H9 (cell line): ENCODE measurements at regions not wholly inside any gene's neighbourhood (a gene's known extent, or its start where the extent isn't known, plus 50 kb on each side); places are given as distances from the start of the nearest gene placed in this dataset.

ENCODE experiments used
- DNase-seq: peaks from one replicate; pipeline ENCODE4 v3.0.0-alpha.2; 2017
- H2AFZ ChIP-seq: one replicate; pipeline ENCODE4 v1.6.1; 2013; ENCODE audit warnings: mild to moderate bottlenecking, low read length, control low read depth, moderate library complexity
- H2AK5ac ChIP-seq: 2 replicates; pipeline ENCODE4 v1.6.1; 2013; ENCODE audit warnings: low read length, control low read depth, mixed read lengths; ENCODE audit not compliant: insufficient read length
- H2BK120ac ChIP-seq: one replicate; pipeline ENCODE4 v1.6.1; 2013; ENCODE audit warnings: low read depth, mild to moderate bottlenecking, low read length, control low read depth, inconsistent platforms; ENCODE audit not compliant: poor library complexity, severe bottlenecking
- H2BK12ac ChIP-seq: 2 replicates; pipeline ENCODE4 v1.6.1; 2013; ENCODE audit warnings: low read length, control low read depth, mixed read lengths, low read depth; ENCODE audit not compliant: insufficient read length
- H2BK15ac ChIP-seq: 2 replicates; pipeline ENCODE4 v1.6.1; 2013; ENCODE audit warnings: low read depth, low read length, control low read depth
- H2BK20ac ChIP-seq: one replicate; pipeline ENCODE4 v1.6.1; 2013; ENCODE audit warnings: low read depth, mild to moderate bottlenecking, low read length, control low read depth, inconsistent platforms; ENCODE audit not compliant: poor library complexity, severe bottlenecking
- H2BK5ac ChIP-seq: 2 replicates; pipeline ENCODE4 v1.6.1; 2013; ENCODE audit warnings: low read length, control low read depth, mixed read lengths; ENCODE audit not compliant: insufficient read length
- H3K14ac ChIP-seq: 2 replicates; pipeline ENCODE4 v1.6.1; 2013; ENCODE audit warnings: low read length, control low read depth; ENCODE audit not compliant: insufficient read depth
- H3K18ac ChIP-seq: 2 replicates; pipeline ENCODE4 v1.6.1; 2013; ENCODE audit warnings: low read depth, mild to moderate bottlenecking, mixed read lengths, low read length, control low read depth; ENCODE audit not compliant: insufficient read length
- H3K23ac ChIP-seq: 2 replicates; pipeline ENCODE4 v1.6.1; 2013; ENCODE audit warnings: low read length, control low read depth, mixed read lengths, low read depth; ENCODE audit not compliant: insufficient read length
- H3K23me2 ChIP-seq: 2 replicates; pipeline ENCODE4 v1.6.1; 2013; ENCODE audit warnings: low read depth, mild to moderate bottlenecking, mixed read lengths, low read length, control low read depth; ENCODE audit not compliant: insufficient read length, poor library complexity, severe bottlenecking
- H3K27ac ChIP-seq: 2 replicates; pipeline ENCODE4 v1.5.1; 2013; ENCODE audit warnings: low read length, control low read depth, mixed read lengths, low read depth; ENCODE audit not compliant: insufficient read length
- H3K27me3 ChIP-seq: 2 replicates; pipeline ENCODE4 v1.6.1; 2013; ENCODE audit warnings: low read length, control low read depth, inconsistent platforms; ENCODE audit not compliant: insufficient read depth
- H3K4ac ChIP-seq: 2 replicates; pipeline ENCODE4 v1.6.1; 2013; ENCODE audit warnings: low read depth, mild to moderate bottlenecking, control low read depth, inconsistent platforms, low read length, moderate library complexity
- H3K4me1 ChIP-seq: 2 replicates; pipeline ENCODE4 v1.6.1; 2013; ENCODE audit warnings: low read length, control low read depth, inconsistent platforms; ENCODE audit not compliant: insufficient read depth
- H3K4me2 ChIP-seq: 2 replicates; pipeline ENCODE4 v1.6.1; 2013; ENCODE audit warnings: low read length, control low read depth, mixed read lengths; ENCODE audit not compliant: insufficient read length, insufficient read depth
- H3K56ac ChIP-seq: 2 replicates; pipeline ENCODE4 v1.6.1; 2013; ENCODE audit warnings: low read depth, mild to moderate bottlenecking, mixed read lengths, low read length, control low read depth; ENCODE audit not compliant: insufficient read length
- H3K79me1 ChIP-seq: 2 replicates; pipeline ENCODE4 v1.6.1; 2013; ENCODE audit warnings: low read depth, mild to moderate bottlenecking, moderate library complexity, low read length, control low read depth, inconsistent platforms; ENCODE audit not compliant: insufficient read depth, poor library complexity, severe bottlenecking
- H3K79me2 ChIP-seq: 2 replicates; pipeline ENCODE4 v1.6.1; 2013; ENCODE audit warnings: low read length, control low read depth, inconsistent platforms; ENCODE audit not compliant: insufficient read depth
- H3K9ac ChIP-seq: 2 replicates; pipeline ENCODE4 v1.6.1; 2013; ENCODE audit warnings: low read length, control low read depth, mixed read lengths; ENCODE audit not compliant: insufficient read length; ENCODE audit errors: extremely low read depth
- H3K9me3 ChIP-seq: one replicate; pipeline ENCODE4 v1.6.1; 2013; ENCODE audit warnings: low read depth, low read length, inconsistent platforms; ENCODE audit not compliant: control insufficient read depth
- H3T11ph ChIP-seq: one replicate; pipeline ENCODE4 v1.6.1; 2013; ENCODE audit warnings: mild to moderate bottlenecking, low read length, control low read depth, inconsistent platforms
- H4K20me1 ChIP-seq: one replicate; pipeline ENCODE4 v1.6.1; 2013; ENCODE audit not compliant: control insufficient read depth, insufficient read length, insufficient read depth
- H4K5ac ChIP-seq: 2 replicates; pipeline ENCODE4 v1.6.1; 2013; ENCODE audit warnings: low read depth, mild to moderate bottlenecking, mixed read lengths, low read length, control low read depth; ENCODE audit not compliant: insufficient read length
- H4K8ac ChIP-seq: replicated peaks from 2 replicates; pipeline ENCODE4 v1.6.1; 2013; ENCODE audit warnings: low read length, control low read depth, mixed read lengths, low read depth; ENCODE audit not compliant: insufficient read length
- H4K91ac ChIP-seq: 2 replicates; pipeline ENCODE4 v1.6.1; 2013; ENCODE audit warnings: low read depth, mild to moderate bottlenecking, moderate library complexity, mixed read lengths, low read length, control low read depth; ENCODE audit not compliant: insufficient read length
- H3K27ac Mint-ChIP-seq, 3 experiments: 2 replicates in 2 of 3; 3 replicates in 1 of 3; pipeline ENCODE4 v1.8.0; 2020 to 2021; ENCODE audit warnings: mixed read lengths in 3 of 3, mild to moderate bottlenecking in 1 of 3, moderate library complexity in 1 of 3
- H3K27me3 Mint-ChIP-seq: 2 replicates; pipeline ENCODE4 v1.8.0; 2021; ENCODE audit warnings: low read depth, mild to moderate bottlenecking, moderate library complexity, mixed read lengths
- H3K36me3 Mint-ChIP-seq, 3 experiments: 2 replicates in 2 of 3; 3 replicates in 1 of 3; pipeline ENCODE4 v1.8.0; 2020 to 2021; ENCODE audit warnings: low read depth in 3 of 3, mixed read lengths in 3 of 3; ENCODE audit not compliant: insufficient read depth in 1 of 3
- H3K4me1 Mint-ChIP-seq, 2 experiments: 2 replicates each; pipeline ENCODE4 v1.8.0; 2020; ENCODE audit warnings: mixed read lengths in 2 of 2
- H3K4me3 Mint-ChIP-seq, 2 experiments: 2 replicates in 1 of 2; 3 replicates in 1 of 2; pipeline ENCODE4 v1.8.0; 2020 to 2021; ENCODE audit warnings: mild to moderate bottlenecking in 2 of 2, mixed read lengths in 2 of 2, moderate library complexity in 1 of 2
- H3K9me3 Mint-ChIP-seq, 2 experiments: 2 replicates in 1 of 2; 3 replicates in 1 of 2; pipeline ENCODE4 v1.8.0; 2020; ENCODE audit warnings: mild to moderate bottlenecking in 2 of 2, mixed read lengths in 2 of 2, moderate library complexity in 1 of 2
- CTCF ChIP-seq: fragments of 200-600 bp; sonication (generic); conservative IDR thresholded peaks from 3 replicates; pipeline ENCODE4 v1.8.0; 2021; ENCODE audit warnings: antibody characterized with exemption, mild to moderate bottlenecking
- WGBS: extraction: QIAGEN DNeasy Blood & Tissue Kit; methylation state at CpG from one replicate; pipeline ENCODE4 v1.1.7; 2013; ENCODE audit warnings: missing lambda C conversion rate, low lambda C conversion rate, mixed read lengths; ENCODE audit not compliant: insufficient read length; ENCODE audit errors: extremely low coverage; 5-methylcytosine and 5-hydroxymethylcytosine counted together

DNA sequence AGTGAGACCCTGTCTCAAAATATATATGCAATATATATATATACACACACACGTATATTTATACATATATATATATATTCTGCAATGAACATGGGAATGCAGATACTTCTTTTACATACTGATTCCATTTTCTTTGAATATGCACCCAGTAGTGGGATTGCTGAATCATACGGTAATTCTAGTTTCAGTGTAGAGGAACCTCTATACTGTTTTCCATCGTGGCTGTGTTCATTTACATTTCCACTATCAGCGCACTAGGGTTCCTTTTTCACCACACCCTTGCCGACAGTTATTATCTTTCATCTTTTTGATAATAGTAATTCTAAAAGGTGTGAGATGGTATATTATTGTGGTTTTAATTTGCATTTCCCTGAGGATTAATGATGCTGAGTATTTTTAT, 52.3 kb upstream of the SLC39A10 start:
- H4K8ac ChIP-seq, result no peak overlapping the region
- H3K27ac ChIP-seq, result no peak overlapping the region
- no peak overlapping the region for H2AFZ ChIP-seq
- H2BK20ac ChIP-seq, result no peak overlapping the region
- Mint-ChIP-seq H3K4me3 (no peak overlapping the region), H3K4me1 (peaks cover 38 to 51% of the 10 kb centered on the region in 2 experiments), H3K36me3 (no peaks in the 10 kb centered on the region; a peak in 2 of 7 replicates), H3K27me3 (no peaks in the 10 kb centered on the region), H3K27ac (no peak overlapping the region; a peak in 1 of 7 replicates), H3K9me3 (no peaks in the 10 kb centered on the region)
- H3K4ac ChIP-seq, result no peak overlapping the region
- no peak overlapping the region for H4K91ac ChIP-seq
- H3K56ac ChIP-seq, result no peak overlapping the region
- H2BK5ac ChIP-seq, result no peak overlapping the region
- H3K14ac ChIP-seq, result no peak overlapping the region
- H3K9ac ChIP-seq, result no peak overlapping the region
- H2BK120ac ChIP-seq, result no peak overlapping the region
- no peaks in the 10 kb centered on the region; the same call in 1 of the 2 replicates for H3K4me1 ChIP-seq
- no peak for DNase-seq
- no peaks in the 10 kb centered on the region for H3K9me3 ChIP-seq
- no CpG with 5 or more reads among the region's 5 CpGs for WGBS
- H2BK12ac ChIP-seq, result no peak overlapping the region
- no peak overlapping the region for H3K23ac ChIP-seq
- no peaks in the 10 kb centered on the region for H3K79me1 ChIP-seq
- no peaks in the 10 kb centered on the region for H3K27me3 ChIP-seq
- H3K23me2 ChIP-seq, result no peaks in the 10 kb centered on the region
- no peaks in the 10 kb centered on the region; the same call in 1 of the 2 replicates for H3K79me2 ChIP-seq
- no peak overlapping the region for H2AK5ac ChIP-seq
- H3K18ac ChIP-seq, result no peak overlapping the region
- no peak overlapping the region for H4K5ac ChIP-seq
- TF ChIP-seq CTCF, result no peak
- no peaks in the 10 kb centered on the region for H4K20me1 ChIP-seq
- H3T11ph ChIP-seq, result no peak overlapping the region
- H3K4me2 ChIP-seq, result no peak overlapping the region
- no peak overlapping the region for H2BK15ac ChIP-seq
